ENCODE measurements at regions not wholly inside any gene's neighbourhood (a gene's known extent, or its start where the extent isn't known, plus 50 kb on each side); places are given as distances from the start of the nearest gene placed in this dataset.

GRCh38 chr9:28409919-28410318 lies 836.6 kb upstream of the C9orf72 start:
- Histone ChIP-seq H3K27me3 (no peaks in the 10 kb centered on the region), H3K36me3 (no peaks in the 10 kb centered on the region), H3K4me3 (no peak overlapping the region), H3K4me1 (no peaks in the 10 kb centered on the region), H3K9me3 (no peaks in the 10 kb centered on the region), H3K27ac (no peak overlapping the region)
- TF ChIP-seq CTCF (IDR thresholded peaks at IDR 0.05): no peak
- DNase-seq (no peak), ATAC-seq (no peak)
- 53 to 55% methylated on average over 1 of the region's 1 CpG for WGBS, 2 donors
- intact Hi-C loops (cut with DNase I): no loop called here

- H3K9me3 ChIP-seq: no peaks in the 10 kb centered on the region
- H3K4me1 ChIP-seq: no peaks in the 10 kb centered on the region
- TF ChIP-seq CTCF (IDR thresholded peaks at IDR 0.05): no peak
- no peaks in the 10 kb centered on the region for H3K27me3 ChIP-seq
- no peak overlapping the region for H3K27ac ChIP-seq
- no peak for DNase-seq
- intact Hi-C loops (cut with DNase I): no loop called here
- no peak overlapping the region for H3K4me3 ChIP-seq
- H3K36me3 ChIP-seq: no peaks in the 10 kb centered on the region
- no peak for ATAC-seq
- 8 to 12% methylated on average over 3 of the region's 3 CpGs for WGBS, 2 donors
These were observed 837.1 kb upstream of the C9orf72 start for GRCh38 chr9:28410411-28410810.

GRCh38 chr9:28413471-28413870 lies 840.2 kb upstream of the C9orf72 start:
- Histone ChIP-seq H3K27ac (no peak overlapping the region), H3K4me1 (no peaks in the 10 kb centered on the region), H3K4me3 (no peak overlapping the region), H3K9me3 (no peaks in the 10 kb centered on the region), H3K36me3 (no peaks in the 10 kb centered on the region), H3K27me3 (no peaks in the 10 kb centered on the region)
- no peak for TF ChIP-seq CTCF (IDR thresholded peaks at IDR 0.05)
- DNase-seq: no peak
- WGBS, 2 donors: 43 to 56% methylated on average over 1 of the region's 1 CpG
- ATAC-seq: no peak
- intact Hi-C loops (cut with DNase I): no loop called here

- Histone ChIP-seq H3K27me3 (no peaks in the 10 kb centered on the region), H3K4me1 (no peaks in the 10 kb centered on the region), H3K27ac (no peak overlapping the region), H3K4me3 (no peak overlapping the region), H3K9me3 (no peaks in the 10 kb centered on the region), H3K36me3 (no peaks in the 10 kb centered on the region)
- intact Hi-C loops (cut with DNase I): loop anchor here in 1 of 10 donors (10.0 kb wide), 1 partner anchor 62 kb away; no protein-coding TSS in a partner anchor
- DNase-seq: no peak
- no peak for TF ChIP-seq CTCF (IDR thresholded peaks at IDR 0.05)
- no peak for ATAC-seq
- 38 to 55% methylated on average over 1 of the region's 1 CpG for WGBS, 2 donors
These were observed 850.0 kb upstream of the C9orf72 start for GRCh38 chr9:28423255-28423654.

GRCh38 chr9:28435456-28435855 lies 862.2 kb upstream of the C9orf72 start:
- no peaks in the 10 kb centered on the region for H3K27me3 ChIP-seq
- no peak for TF ChIP-seq CTCF (IDR thresholded peaks at IDR 0.05)
- H3K4me3 ChIP-seq: no peak overlapping the region
- no peak for ATAC-seq
- H3K9me3 ChIP-seq: peaks cover 0 to 10% (median 0%) of the 10 kb centered on the region in 11 donors
- H3K36me3 ChIP-seq: no peaks in the 10 kb centered on the region
- H3K4me1 ChIP-seq: no peaks in the 10 kb centered on the region
- no peak for DNase-seq
- no peak overlapping the region for H3K27ac ChIP-seq
- 37 to 44% methylated on average over 1 of the region's 1 CpG for WGBS, 2 donors
- intact Hi-C loops (cut with DNase I): no loop called here
